Upper lobe of left lung (tissue), 6 donors: ENCODE measurements at regions not wholly inside any gene's neighbourhood (a gene's known extent, or its start where the extent isn't known, plus 50 kb on each side); places are given as distances from the start of the nearest gene placed in this dataset.

Experiments used
- ATAC-seq, 2 donors: fragments of 200-7000 bp; cut with Tn5 transposase; one replicate each; pipeline ENCODE4 v1.9.1; 2022; ENCODE audit warnings: mild to moderate bottlenecking in 2 of 2, moderate library complexity in 2 of 2; ENCODE audit not compliant: low FRiP score in 2 of 2
- DNase-seq, 2 donors: peaks; one replicate each; pipeline ENCODE4 v3.0.0-alpha.2; 2019 to 2020
- H3K27ac ChIP-seq, 4 donors: fragments of 200-600 bp; sonication (generic); one replicate each; pipeline ENCODE4 v1.5.1; 2016 to 2019
- H3K27me3 ChIP-seq, 4 donors: fragments of 200-600 bp; sonication (generic); one replicate each; pipeline ENCODE4 v1.5.1; 2017 to 2019
- H3K36me3 ChIP-seq, 4 donors: fragments of 200-600 bp; sonication (generic); one replicate each; pipeline ENCODE4 v1.5.1; 2016 to 2019
- H3K4me1 ChIP-seq, 4 donors: fragments of 200-600 bp; sonication (generic); one replicate each; pipeline ENCODE4 v1.5.1; 2018 to 2019
- H3K4me3 ChIP-seq, 4 donors: fragments of 200-600 bp; sonication (generic); one replicate each; pipeline ENCODE4 v1.5.1; 2017 to 2019; ENCODE audit warnings: mild to moderate bottlenecking in 2 of 4, moderate library complexity in 1 of 4
- H3K9me3 ChIP-seq, 4 donors: fragments of 200-600 bp; sonication (generic); one replicate each; pipeline ENCODE4 v1.5.1; 2018 to 2019
- EP300 ChIP-seq, 4 donors: sonication (generic); formaldehyde crosslinking; IDR thresholded peaks; one replicate each; pipeline ENCODE4 v1.5.1; 2017; ENCODE audit warnings: antibody characterized with exemption in 4 of 4, control low read depth in 2 of 4
- POLR2A ChIP-seq, 4 donors: fragments of 450-650 bp; IDR thresholded peaks; one replicate each; pipeline ENCODE4 v1.5.1; 2016 to 2017; ENCODE audit warnings: antibody characterized with exemption in 4 of 4, mild to moderate bottlenecking in 2 of 4
- POLR2AphosphoS5 ChIP-seq, 2 donors: sonication (generic); formaldehyde crosslinking; IDR thresholded peaks; one replicate each; pipeline ENCODE4 v1.5.1; 2017; ENCODE audit warnings: antibody characterized with exemption in 2 of 2
- WGBS, 2 donors: methylation state at CpG; one replicate each; pipeline ENCODE4 v1.1.5; 2017 to 2018; 5-methylcytosine and 5-hydroxymethylcytosine counted together
- TF ChIP-seq, protein P1 (sequence below), 6 experiments: fragments of 450-650 bp in 4 of 6; fragments of 200-600 bp in 2 of 6; sonication (generic) in 2 of 6; IDR thresholded peaks; one replicate each; pipeline ENCODE4 v1.5.1; 2016 to 2019; ENCODE audit warnings: antibody characterized with exemption in 6 of 6
- donor health status: DM: no; HTN: no; CAD: no; lungs with moderate emphysema.
- donor health status: DM: no; HTN: yes; CAD: no; lungs with severe emphysema.

DNA sequence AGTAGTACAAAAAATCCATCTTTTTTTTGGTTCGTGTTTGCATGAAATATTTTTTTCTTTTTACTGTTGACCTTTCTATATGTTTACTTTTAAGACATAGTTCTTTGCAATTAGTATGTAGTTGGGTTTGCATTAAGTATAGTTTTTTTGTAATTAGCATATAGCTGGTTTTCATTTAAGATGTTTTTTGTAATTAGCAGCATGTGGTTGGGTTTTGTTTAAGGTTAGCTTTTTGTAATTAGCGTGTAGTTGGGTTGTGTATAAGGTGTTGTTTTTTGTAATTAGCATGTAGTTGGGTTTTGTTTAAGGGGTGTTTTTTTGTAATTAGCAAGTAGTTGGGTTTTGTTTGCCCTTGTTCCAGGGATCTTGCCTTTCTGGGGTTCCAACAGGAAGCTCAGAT lies 193.1 kb downstream of the LPIN1 start:
- 90 to 92% methylated on average over 2 of the region's 2 CpGs for WGBS, 2 donors
- no peaks in the 10 kb centered on the region for H3K9me3 ChIP-seq

DNA sequence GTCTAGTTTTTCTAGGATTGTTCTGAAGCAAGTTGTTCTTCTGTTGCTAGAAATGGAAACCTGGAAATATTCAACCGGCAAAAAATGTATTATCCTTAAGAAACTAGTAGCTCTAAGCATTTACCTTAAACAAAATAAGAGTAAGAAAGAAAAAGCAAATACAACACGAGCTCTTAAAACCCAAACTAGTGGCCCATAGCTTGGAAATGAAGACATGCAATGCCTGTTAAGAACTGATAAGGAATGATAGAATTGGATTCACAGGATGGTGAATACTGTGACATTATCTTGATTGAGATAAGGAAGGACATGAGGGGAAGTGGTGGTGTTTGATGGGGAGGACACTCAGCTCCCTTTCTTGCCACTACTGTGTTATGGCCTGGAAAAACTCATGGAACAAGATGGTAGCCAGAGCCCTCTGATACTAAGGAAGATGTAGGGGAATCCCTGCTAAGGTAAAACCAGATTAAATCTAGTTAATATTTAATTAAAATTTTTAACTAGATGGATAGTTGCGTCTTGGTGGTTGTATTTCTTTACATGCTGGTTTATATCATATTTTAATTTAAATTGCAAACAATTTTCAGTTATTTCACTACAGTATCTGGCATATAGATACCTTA lies 193.8 kb downstream of the LPIN1 start:
- no peak overlapping the region for H3K4me3 ChIP-seq
- TF ChIP-seq POLR2AphosphoS5 (IDR thresholded peaks at IDR 0.05) (no peak), POLR2A (IDR thresholded peaks at IDR 0.05) (no peak), EP300 (IDR thresholded peaks at IDR 0.05) (no peak)
- TF ChIP-seq, protein P1, sequence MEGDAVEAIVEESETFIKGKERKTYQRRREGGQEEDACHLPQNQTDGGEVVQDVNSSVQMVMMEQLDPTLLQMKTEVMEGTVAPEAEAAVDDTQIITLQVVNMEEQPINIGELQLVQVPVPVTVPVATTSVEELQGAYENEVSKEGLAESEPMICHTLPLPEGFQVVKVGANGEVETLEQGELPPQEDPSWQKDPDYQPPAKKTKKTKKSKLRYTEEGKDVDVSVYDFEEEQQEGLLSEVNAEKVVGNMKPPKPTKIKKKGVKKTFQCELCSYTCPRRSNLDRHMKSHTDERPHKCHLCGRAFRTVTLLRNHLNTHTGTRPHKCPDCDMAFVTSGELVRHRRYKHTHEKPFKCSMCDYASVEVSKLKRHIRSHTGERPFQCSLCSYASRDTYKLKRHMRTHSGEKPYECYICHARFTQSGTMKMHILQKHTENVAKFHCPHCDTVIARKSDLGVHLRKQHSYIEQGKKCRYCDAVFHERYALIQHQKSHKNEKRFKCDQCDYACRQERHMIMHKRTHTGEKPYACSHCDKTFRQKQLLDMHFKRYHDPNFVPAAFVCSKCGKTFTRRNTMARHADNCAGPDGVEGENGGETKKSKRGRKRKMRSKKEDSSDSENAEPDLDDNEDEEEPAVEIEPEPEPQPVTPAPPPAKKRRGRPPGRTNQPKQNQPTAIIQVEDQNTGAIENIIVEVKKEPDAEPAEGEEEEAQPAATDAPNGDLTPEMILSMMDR (IDR thresholded peaks at IDR 0.05) = no peak
- no peaks in the 10 kb centered on the region for H3K36me3 ChIP-seq
- no peak for ATAC-seq
- H3K27ac ChIP-seq = no peak overlapping the region
- H3K9me3 ChIP-seq = no peaks in the 10 kb centered on the region
- no peaks in the 10 kb centered on the region for H3K27me3 ChIP-seq
- no peaks in the 10 kb centered on the region for H3K4me1 ChIP-seq
- DNase-seq = no peak
- 79 to 81% methylated on average over 3 of the region's 3 CpGs for WGBS, 2 donors

More for the DNA sequence above, 193.1 kb downstream of the LPIN1 start:
- Histone ChIP-seq H3K27me3 (no peaks in the 10 kb centered on the region), H3K4me1 (no peaks in the 10 kb centered on the region), H3K4me3 (no peak overlapping the region), H3K36me3 (no peaks in the 10 kb centered on the region), H3K27ac (no peak overlapping the region)
- no peak for DNase-seq
- no peak for ATAC-seq
- TF ChIP-seq, protein P1 (IDR thresholded peaks at IDR 0.05) = no peak
- TF ChIP-seq EP300 (IDR thresholded peaks at IDR 0.05) (no peak), POLR2A (IDR thresholded peaks at IDR 0.05) (no peak), POLR2AphosphoS5 (IDR thresholded peaks at IDR 0.05) (no peak)

DNA sequence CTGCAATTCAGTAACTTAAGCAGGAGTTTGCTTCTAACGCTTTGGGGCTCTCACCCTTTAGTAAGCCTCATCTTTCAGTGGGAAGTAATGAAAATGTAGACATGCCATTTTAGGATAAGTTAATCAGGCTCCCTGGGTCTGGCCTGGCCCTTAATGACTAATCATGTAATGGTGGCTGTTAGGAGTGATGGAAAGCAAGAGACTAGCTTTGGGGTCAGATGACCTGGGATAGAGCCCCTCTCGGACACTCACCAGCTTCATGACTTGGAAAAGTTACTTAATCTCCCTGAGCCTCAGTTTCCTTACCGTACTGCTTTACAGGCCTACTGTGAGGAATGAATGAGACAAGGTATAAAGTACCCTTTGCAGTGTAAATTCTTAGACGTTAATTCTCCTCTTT lies 194.4 kb downstream of the LPIN1 start:
- Histone ChIP-seq H3K9me3 (no peaks in the 10 kb centered on the region), H3K4me3 (no peak overlapping the region), H3K27me3 (no peaks in the 10 kb centered on the region), H3K36me3 (no peaks in the 10 kb centered on the region), H3K4me1 (no peaks in the 10 kb centered on the region), H3K27ac (no peak overlapping the region)
- WGBS, 2 donors = 91 to 97% methylated on average over 4 of the region's 4 CpGs
- no peak for ATAC-seq
- TF ChIP-seq, protein P1 (IDR thresholded peaks at IDR 0.05) = no peak
- no peak for DNase-seq

DNA sequence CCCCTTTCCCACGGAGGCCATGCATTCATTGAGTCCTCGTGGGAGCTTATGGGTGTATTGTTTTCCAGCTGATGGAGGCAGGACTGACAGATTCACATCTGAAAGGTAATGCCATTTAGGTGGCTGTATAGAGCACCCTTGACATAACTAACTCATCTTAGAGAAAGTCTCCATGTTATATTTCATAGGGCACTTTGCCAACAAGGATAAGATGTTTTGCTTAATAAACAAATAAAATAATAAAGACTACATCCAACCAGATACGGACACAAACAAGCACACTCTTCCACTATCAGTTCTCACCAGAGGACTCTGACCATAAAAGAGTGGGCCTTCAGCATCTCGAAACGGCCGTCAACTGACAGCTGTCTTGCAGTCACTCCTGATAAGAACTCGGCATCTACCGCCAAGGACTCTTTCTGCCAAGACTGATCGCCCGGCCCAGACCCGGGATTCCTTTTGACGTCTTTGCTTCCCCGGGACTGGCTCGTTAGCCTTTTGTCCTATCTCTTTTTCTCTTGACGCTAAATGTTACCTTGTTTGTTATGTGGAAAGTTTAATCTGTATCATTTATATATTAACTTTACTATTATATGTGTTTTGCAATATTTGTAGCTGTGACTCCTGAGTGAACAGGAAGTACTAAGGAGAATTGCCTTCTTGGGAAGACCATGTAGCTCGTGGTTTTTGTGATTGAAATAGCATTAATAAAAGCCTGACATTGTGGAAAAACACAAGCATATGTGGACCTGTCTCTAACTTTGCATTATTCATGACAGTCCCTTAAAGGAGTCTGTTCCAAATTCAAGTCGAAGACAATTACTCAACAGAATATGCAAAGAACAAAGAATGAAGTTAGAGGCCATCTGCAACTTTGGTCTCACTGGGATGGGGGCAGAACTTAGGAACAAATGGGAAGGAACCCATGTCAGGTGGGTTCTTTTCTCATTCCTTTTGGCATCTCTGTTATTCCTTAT lies 195.1 kb downstream of the LPIN1 start:
- no peaks in the 10 kb centered on the region for H3K27me3 ChIP-seq

More for the DNA sequence above, 195.1 kb downstream of the LPIN1 start:
- no peaks in the 10 kb centered on the region for H3K4me1 ChIP-seq
- TF ChIP-seq, protein P1 (IDR thresholded peaks at IDR 0.05) = no peak
- TF ChIP-seq EP300 (IDR thresholded peaks at IDR 0.05) (no peak), POLR2A (IDR thresholded peaks at IDR 0.05) (no peak), POLR2AphosphoS5 (IDR thresholded peaks at IDR 0.05) (no peak)
- 76 to 83% methylated on average over 17 of the region's 17 CpGs for WGBS, 2 donors
- H3K27ac ChIP-seq = no peak overlapping the region
- H3K4me3 ChIP-seq = no peak overlapping the region
- no peak for ATAC-seq
- no peaks in the 10 kb centered on the region for H3K9me3 ChIP-seq
- no peak for DNase-seq
- no peaks in the 10 kb centered on the region for H3K36me3 ChIP-seq
